ENCODE measurements at regions not wholly inside any gene's neighbourhood (a gene's known extent, or its start where the extent isn't known, plus 50 kb on each side); places are given as distances from the start of the nearest gene placed in this dataset.

GRCh38 chr1:209232759-209233158, 350.8 kb upstream of the CAMK1G start:
- WGBS (ENCODE audit: insufficient coverage), result 98% methylated on average over 11 of the region's 15 CpGs

GRCh38 chr1:209235166-209235565, 348.3 kb upstream of the CAMK1G start:
- DNase-seq (ENCODE audit: low read depth in 4 of 6, low spot score in 6 of 6), result no peak
- Histone ChIP-seq H3K4me3 (ENCODE audit: low read depth, low read length) (no peak overlapping the region), H3K27me3 (ENCODE audit: control insufficient read depth, insufficient read depth, low read length) (no peaks in the 10 kb centered on the region), H3K9me3 (ENCODE audit: control insufficient read depth, insufficient read depth, low read length) (no peaks in the 10 kb centered on the region), H3K4me1 (ENCODE audit: control insufficient read depth, insufficient read depth, low read length) (no peaks in the 10 kb centered on the region), H3K27ac (ENCODE audit: low read depth, low read length) (no peak overlapping the region), H3K36me3 (ENCODE audit: control insufficient read depth, insufficient read depth, low read length) (no peaks in the 10 kb centered on the region)
- 93% methylated on average over 4 of the region's 4 CpGs for WGBS (ENCODE audit: insufficient coverage)

More at GRCh38 chr1:209232759-209233158, 350.8 kb upstream of the CAMK1G start:
- H3K4me3 ChIP-seq (ENCODE audit: low read depth, low read length), result no peak overlapping the region
- no peaks in the 10 kb centered on the region for H3K4me1 ChIP-seq (ENCODE audit: control insufficient read depth, insufficient read depth, low read length)
- H3K36me3 ChIP-seq (ENCODE audit: control insufficient read depth, insufficient read depth, low read length), result no peaks in the 10 kb centered on the region
- no peak for DNase-seq (ENCODE audit: low read depth in 4 of 6, low spot score in 6 of 6)
- H3K9me3 ChIP-seq (ENCODE audit: control insufficient read depth, insufficient read depth, low read length), result no peaks in the 10 kb centered on the region
- H3K27me3 ChIP-seq (ENCODE audit: control insufficient read depth, insufficient read depth, low read length), result no peaks in the 10 kb centered on the region
- H3K27ac ChIP-seq (ENCODE audit: low read depth, low read length), result no peak overlapping the region

DNA sequence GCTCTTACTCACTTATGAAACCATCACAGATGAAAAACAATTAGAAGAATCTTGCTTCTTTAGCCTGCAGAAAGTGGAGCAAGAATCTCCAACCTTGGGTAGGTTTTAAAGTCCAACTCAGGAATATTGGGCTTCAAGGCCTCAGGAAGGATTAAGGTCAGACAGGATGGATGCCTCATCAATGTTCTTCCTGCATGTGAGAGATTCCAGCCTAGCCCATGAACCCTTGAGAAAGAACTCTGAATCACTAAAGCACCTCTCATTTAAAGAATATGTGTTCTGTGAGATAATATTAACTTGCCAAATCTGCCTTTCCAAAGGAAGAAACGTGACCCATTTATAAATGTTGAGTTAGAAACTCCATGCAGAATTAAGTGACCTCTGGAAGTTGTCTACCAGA, 345.2 kb upstream of the CAMK1G start:
- no peak overlapping the region for H3K4me3 ChIP-seq (ENCODE audit: low read depth, low read length)
- no peaks in the 10 kb centered on the region for H3K36me3 ChIP-seq (ENCODE audit: control insufficient read depth, insufficient read depth, low read length)
- WGBS (ENCODE audit: insufficient coverage), result no CpG with 5 or more reads among the region's 1 CpG
- H3K27ac ChIP-seq (ENCODE audit: low read depth, low read length), result no peak overlapping the region
- H3K27me3 ChIP-seq (ENCODE audit: control insufficient read depth, insufficient read depth, low read length), result no peaks in the 10 kb centered on the region
- no peak for DNase-seq (ENCODE audit: low read depth in 4 of 6, low spot score in 6 of 6)
- H3K9me3 ChIP-seq (ENCODE audit: control insufficient read depth, insufficient read depth, low read length), result no peaks in the 10 kb centered on the region
- H3K4me1 ChIP-seq (ENCODE audit: control insufficient read depth, insufficient read depth, low read length), result no peaks in the 10 kb centered on the region

- 89% methylated on average over 1 of the region's 2 CpGs for WGBS (ENCODE audit: insufficient coverage)
- Histone ChIP-seq H3K9me3 (ENCODE audit: control insufficient read depth, insufficient read depth, low read length) (no peaks in the 10 kb centered on the region), H3K27ac (ENCODE audit: low read depth, low read length) (no peak overlapping the region), H3K4me1 (ENCODE audit: control insufficient read depth, insufficient read depth, low read length) (no peaks in the 10 kb centered on the region), H3K4me3 (ENCODE audit: low read depth, low read length) (no peak overlapping the region), H3K36me3 (ENCODE audit: control insufficient read depth, insufficient read depth, low read length) (no peaks in the 10 kb centered on the region), H3K27me3 (ENCODE audit: control insufficient read depth, insufficient read depth, low read length) (no peaks in the 10 kb centered on the region)
- no peak for DNase-seq (ENCODE audit: low read depth in 4 of 6, low spot score in 6 of 6)
Observed at GRCh38 chr1:209240351-209240750, 343.2 kb upstream of the CAMK1G start.

- 88% methylated on average over 3 of the region's 6 CpGs for WGBS (ENCODE audit: insufficient coverage)
- no peaks in the 10 kb centered on the region for H3K4me1 ChIP-seq (ENCODE audit: control insufficient read depth, insufficient read depth, low read length)
- no peak overlapping the region for H3K4me3 ChIP-seq (ENCODE audit: low read depth, low read length)
- H3K36me3 ChIP-seq (ENCODE audit: control insufficient read depth, insufficient read depth, low read length), result no peaks in the 10 kb centered on the region
- no peaks in the 10 kb centered on the region for H3K27me3 ChIP-seq (ENCODE audit: control insufficient read depth, insufficient read depth, low read length)
- no peaks in the 10 kb centered on the region for H3K9me3 ChIP-seq (ENCODE audit: control insufficient read depth, insufficient read depth, low read length)
- no peak for DNase-seq (ENCODE audit: low read depth in 4 of 6, low spot score in 6 of 6)
- H3K27ac ChIP-seq (ENCODE audit: low read depth, low read length), result no peak overlapping the region
Observed at GRCh38 chr1:209241487-209241886, 342.0 kb upstream of the CAMK1G start.

DNA sequence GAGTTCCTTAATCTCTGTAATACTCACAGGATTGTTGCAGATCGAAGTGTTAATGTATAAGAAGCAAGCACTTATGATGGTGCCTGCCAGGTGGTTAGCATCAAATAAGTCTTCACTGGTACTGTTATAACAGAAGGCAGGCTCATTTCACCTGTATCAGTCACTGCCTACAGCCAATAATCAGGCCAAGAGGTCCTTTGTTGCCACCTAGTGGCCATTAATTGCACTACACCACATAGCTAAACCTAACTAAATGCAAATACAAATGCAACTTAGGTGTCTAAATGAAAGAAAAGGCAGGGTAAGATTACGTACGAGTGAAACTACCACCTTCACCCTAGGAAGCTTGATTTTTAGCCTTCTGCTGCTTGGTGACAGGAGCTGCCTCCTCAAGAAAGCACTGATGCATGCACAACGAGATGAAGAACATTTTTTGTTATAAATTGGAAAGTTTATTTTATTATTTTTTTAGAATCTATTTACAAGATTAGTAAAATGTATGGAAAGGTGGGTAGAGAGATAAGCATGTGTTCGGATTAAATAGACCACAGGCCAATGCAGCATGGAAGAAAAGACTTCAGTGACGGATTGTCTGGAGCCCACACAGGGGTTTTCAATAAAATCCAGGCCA, 334.8 kb upstream of the CAMK1G start:
- no peaks in the 10 kb centered on the region for H3K36me3 ChIP-seq (ENCODE audit: control insufficient read depth, insufficient read depth, low read length)
- H3K4me3 ChIP-seq (ENCODE audit: low read depth, low read length), result no peak overlapping the region
- H3K4me1 ChIP-seq (ENCODE audit: control insufficient read depth, insufficient read depth, low read length), result no peaks in the 10 kb centered on the region
- H3K27me3 ChIP-seq (ENCODE audit: control insufficient read depth, insufficient read depth, low read length), result no peaks in the 10 kb centered on the region
- peak; percentile 57 to 96 (median 73) for DNase-seq (ENCODE audit: low read depth in 4 of 6, low spot score in 6 of 6)
- no CpG with 5 or more reads among the region's 6 CpGs for WGBS (ENCODE audit: insufficient coverage)
- H3K27ac ChIP-seq (ENCODE audit: low read depth, low read length), result no peak overlapping the region
- H3K9me3 ChIP-seq (ENCODE audit: control insufficient read depth, insufficient read depth, low read length), result no peaks in the 10 kb centered on the region

GRCh38 chr1:209249280-209249670, 334.2 kb upstream of the CAMK1G start:
- Histone ChIP-seq H3K36me3 (ENCODE audit: control insufficient read depth, insufficient read depth, low read length) (no peaks in the 10 kb centered on the region), H3K27ac (ENCODE audit: low read depth, low read length) (no peak overlapping the region), H3K4me1 (ENCODE audit: control insufficient read depth, insufficient read depth, low read length) (no peaks in the 10 kb centered on the region), H3K9me3 (ENCODE audit: control insufficient read depth, insufficient read depth, low read length) (no peaks in the 10 kb centered on the region), H3K27me3 (ENCODE audit: control insufficient read depth, insufficient read depth, low read length) (no peaks in the 10 kb centered on the region), H3K4me3 (ENCODE audit: low read depth, low read length) (no peak overlapping the region)
- WGBS (ENCODE audit: insufficient coverage), result 0% methylated on average over 1 of the region's 2 CpGs
- DNase-seq (ENCODE audit: low read depth in 4 of 6, low spot score in 6 of 6), result peak in 2 of 6 donors; percentile 27 to 66

DNA sequence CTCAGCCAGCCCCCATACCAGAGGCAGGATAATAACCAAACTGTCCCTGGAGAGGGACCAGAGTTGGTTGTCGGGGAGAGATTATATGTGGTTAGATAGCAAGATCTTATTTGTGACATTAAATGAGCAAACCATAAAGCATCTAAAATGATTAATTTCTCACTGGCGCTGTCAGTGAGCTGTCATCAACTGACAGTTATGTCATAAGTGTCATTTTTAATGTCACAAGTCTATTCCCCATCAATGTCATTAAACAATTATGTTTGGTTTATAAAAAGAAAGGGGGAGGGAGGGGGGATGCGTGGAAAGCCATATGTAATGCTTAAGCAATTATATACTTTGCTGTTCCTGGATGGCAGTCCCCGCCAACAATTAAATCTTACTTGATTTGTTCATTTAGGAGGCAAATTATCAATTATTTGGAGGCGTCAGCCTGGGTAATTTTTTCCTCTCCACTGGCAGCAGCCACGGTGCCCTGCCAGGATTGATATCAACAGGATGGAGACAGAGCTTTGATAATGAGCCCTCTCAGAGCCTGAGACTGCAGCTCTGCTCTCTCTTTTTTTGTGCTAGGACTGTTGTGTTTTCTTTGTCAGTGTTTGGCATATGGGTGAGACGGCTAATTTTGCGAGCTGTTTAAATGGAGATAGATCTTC, 333.6 kb upstream of the CAMK1G start:
- no peak overlapping the region for H3K4me3 ChIP-seq (ENCODE audit: low read depth, low read length)
- no peaks in the 10 kb centered on the region for H3K4me1 ChIP-seq (ENCODE audit: control insufficient read depth, insufficient read depth, low read length)
- DNase-seq (ENCODE audit: low read depth in 4 of 6, low spot score in 6 of 6), result peak in 2 of 6 donors; percentile 74 to 75
- no peaks in the 10 kb centered on the region for H3K27me3 ChIP-seq (ENCODE audit: control insufficient read depth, insufficient read depth, low read length)
- WGBS (ENCODE audit: insufficient coverage), result no CpG with 5 or more reads among the region's 8 CpGs
- no peak overlapping the region for H3K27ac ChIP-seq (ENCODE audit: low read depth, low read length)
- H3K9me3 ChIP-seq (ENCODE audit: control insufficient read depth, insufficient read depth, low read length), result no peaks in the 10 kb centered on the region
- H3K36me3 ChIP-seq (ENCODE audit: control insufficient read depth, insufficient read depth, low read length), result no peaks in the 10 kb centered on the region

DNA sequence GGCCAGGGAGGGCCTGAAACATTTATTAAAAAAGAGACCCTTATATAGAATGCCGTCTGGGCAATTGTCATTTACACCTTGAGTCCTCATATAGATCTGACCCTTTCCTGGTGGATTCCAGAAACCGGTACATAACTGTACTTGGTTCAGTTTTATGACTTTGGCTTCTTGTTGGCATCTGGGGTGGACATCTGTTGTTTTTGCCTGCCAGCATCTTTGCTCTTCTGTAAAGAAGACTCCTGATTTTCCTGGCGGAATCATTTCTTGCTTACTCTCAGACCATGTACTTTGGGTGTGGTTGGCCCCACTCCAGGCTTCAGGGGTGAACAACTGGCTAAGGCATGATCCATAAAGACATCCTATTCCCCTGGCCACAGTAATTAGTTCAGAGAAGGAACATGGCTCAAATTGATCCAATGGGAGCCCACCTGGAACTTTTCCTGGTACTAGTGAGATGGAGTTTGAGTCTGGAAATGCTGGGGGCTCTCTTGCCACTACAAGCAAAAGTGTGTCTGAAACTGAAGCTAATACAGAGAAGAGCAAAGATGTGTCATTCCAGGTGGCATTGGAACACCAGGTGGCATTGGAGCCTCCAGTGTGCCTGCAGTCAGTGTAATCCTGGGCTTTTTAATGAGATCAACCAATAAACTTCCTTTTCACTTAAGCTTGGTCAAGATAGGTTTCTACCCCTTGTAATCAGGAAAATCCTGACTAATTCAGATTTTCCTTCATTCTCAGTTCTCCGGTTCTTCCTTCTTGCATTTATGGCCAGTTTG, 332.5 kb upstream of the CAMK1G start:
- Histone ChIP-seq H3K4me1 (ENCODE audit: control insufficient read depth, insufficient read depth, low read length) (no peaks in the 10 kb centered on the region), H3K27me3 (ENCODE audit: control insufficient read depth, insufficient read depth, low read length) (no peaks in the 10 kb centered on the region), H3K4me3 (ENCODE audit: low read depth, low read length) (no peak overlapping the region), H3K36me3 (ENCODE audit: control insufficient read depth, insufficient read depth, low read length) (no peaks in the 10 kb centered on the region), H3K27ac (ENCODE audit: low read depth, low read length) (no peak overlapping the region), H3K9me3 (ENCODE audit: control insufficient read depth, insufficient read depth, low read length) (no peaks in the 10 kb centered on the region)
- WGBS (ENCODE audit: insufficient coverage), result 83% methylated on average over 2 of the region's 4 CpGs
- peak in 2 of 6 donors; percentile 6 to 69 for DNase-seq (ENCODE audit: low read depth in 4 of 6, low spot score in 6 of 6)
